Stimulated activated CD4-positive, alpha-beta T cell treated with anti-CD3 and anti-CD28 coated beads, Interleukin-15, amount 100 ng/mL, for 24 hours (primary cell): ENCODE measurements at regions not wholly inside any gene's neighbourhood (a gene's known extent, or its start where the extent isn't known, plus 50 kb on each side); places are given as distances from the start of the nearest gene placed in this dataset.

Experiments used
- DNase-seq: peaks from one replicate; pipeline ENCODE4 v3.0.0-alpha.2; 2020

DNA sequence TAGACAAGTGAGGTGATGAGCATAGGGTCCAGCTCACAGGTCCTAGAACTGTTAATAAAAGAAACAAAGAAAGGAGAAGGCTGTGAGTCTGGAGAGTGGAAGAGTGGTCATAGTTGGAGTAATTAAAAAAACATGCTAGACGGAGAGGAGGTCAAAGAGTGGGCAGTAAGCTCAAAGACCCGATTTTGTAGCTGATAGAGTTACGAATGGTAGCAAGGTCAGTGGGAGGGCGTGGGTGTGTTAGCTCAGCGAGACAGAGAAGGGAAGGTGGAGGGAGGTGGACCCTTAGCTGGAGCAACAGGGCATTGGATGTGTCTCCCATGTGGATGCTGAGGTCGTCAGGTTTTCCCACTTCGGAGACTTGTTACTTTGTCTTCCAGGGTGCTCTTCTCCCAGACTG, 431.7 kb downstream of the CDH26 start:
- no peak for DNase-seq

DNA sequence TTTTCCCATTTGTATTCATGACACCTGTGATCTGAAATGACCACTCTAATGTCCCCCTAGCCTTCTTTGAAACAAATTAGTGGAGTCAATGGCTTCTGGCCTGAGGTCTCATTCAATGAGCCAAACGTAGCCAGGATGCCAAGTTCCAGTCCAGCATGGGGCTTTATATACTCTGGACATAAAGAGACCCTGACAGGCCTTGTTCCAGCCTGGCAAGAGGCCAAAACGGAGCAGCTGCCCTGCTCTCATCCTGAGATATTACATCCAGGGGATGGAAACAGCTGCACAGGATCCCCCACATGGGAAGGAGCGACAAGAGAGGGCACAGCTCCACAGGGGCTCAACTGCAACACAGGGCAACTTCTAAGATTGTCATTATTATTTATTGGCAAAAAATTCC, 437.8 kb downstream of the CDH26 start:
- DNase-seq = no peak

- no peak for DNase-seq
Measured at GRCh38 chr20:60400567-60400966, 442.3 kb downstream of the CDH26 start.

DNA sequence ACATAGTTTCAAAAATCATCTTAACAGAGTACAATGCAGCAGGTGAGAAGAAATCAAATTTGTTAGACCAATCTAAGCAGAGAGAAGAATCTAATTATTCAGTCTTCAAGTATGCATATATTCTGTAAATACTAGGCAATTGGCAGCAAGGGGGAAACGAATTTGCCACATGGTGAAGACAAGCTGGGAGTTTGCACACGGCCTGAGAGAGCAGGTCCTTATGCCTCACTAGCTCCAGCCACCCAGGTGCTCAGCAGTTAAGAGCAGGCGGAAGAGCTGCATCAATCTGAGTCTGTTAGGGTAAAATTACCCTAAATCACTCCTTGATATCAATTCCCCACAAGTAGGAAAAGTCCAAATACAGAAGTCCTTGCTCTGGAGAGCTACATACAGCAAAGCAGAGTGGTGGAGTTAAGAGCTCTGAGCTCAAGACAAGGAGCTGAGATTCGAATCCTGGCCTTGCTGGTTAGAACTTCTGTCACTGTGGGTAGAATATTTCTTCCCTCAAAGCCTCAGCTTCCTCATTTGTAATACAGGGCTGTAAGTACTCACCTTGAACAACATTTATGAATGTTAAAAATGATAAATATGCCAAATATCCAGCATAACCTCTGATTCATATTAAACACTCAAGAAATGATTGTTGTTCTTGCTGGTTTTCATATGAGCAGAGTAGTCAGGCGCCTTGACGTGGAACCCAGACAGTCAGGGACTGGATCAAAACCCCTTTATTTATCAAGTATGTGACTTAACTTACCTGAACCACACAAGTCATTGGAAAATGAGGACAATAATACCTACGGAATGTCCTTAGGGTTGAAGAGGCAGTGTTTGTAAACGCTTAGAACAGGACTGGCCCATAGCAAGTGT, 444.2 kb downstream of the CDH26 start:
- no peak for DNase-seq

GRCh38 chr20:60403105-60403741, 445.0 kb downstream of the CDH26 start:
- peak; percentile 12 for DNase-seq

DNA sequence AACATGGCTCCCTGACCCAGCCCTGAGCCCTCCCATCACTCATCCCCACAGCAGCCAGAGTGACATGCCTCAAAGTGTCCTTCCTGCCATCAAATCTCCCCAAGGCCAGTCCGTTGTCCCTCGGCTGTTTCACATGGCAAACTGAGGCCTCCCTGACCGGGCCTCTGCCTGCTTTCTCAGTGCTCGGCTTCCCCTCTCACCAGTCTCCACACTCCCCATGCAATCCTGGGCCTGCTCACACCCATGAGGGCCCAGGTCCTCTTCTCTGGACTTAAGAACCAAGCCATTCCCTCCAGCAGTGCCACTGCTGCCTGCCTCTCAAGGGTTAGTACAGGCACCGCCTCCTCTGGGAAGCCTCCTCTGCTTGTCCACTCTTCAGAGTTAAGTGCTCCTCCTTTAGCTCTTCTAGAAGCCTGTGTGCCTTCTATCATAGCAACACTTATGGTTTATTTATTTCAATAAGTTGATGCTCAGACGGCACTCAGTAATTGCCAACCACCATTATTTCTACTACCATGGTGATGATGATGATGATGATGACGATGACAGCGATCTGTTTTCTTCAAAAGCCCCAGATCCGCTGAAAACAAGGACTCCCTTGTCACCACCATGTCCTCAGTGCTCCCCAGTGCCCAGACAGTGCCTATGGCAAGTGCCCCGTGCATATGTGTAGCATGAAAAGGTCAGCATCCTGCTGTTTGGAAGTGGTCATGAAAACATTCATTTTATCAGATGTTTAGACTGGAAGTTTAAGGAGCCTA, 449.0 kb downstream of the CDH26 start:
- no peak for DNase-seq

DNA sequence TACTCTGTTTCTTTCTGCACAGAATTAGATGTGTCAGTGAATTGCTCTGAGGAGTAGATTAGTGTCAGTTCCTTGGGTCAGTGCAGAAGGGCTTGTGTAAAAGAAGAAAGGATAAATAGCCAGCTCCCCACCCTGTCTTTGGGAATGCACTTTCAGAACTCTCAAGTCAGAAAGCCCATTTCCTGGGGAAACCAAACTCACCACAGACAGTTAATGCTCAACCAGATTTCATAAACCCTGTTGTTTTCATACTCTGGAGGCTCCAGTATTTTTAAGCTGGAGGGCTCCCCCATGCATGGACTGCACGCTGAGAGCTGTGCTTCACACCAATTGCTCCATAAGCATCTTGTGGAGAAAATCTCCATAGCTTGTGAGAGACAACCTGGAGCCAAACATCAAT, 449.7 kb downstream of the CDH26 start:
- DNase-seq = no peak

- DNase-seq = no peak
Measured at GRCh38 chr20:60408435-60408834, 450.2 kb downstream of the CDH26 start.

GRCh38 chr20:60410618-60411264, 452.5 kb downstream of the CDH26 start:
- no peak for DNase-seq

DNA sequence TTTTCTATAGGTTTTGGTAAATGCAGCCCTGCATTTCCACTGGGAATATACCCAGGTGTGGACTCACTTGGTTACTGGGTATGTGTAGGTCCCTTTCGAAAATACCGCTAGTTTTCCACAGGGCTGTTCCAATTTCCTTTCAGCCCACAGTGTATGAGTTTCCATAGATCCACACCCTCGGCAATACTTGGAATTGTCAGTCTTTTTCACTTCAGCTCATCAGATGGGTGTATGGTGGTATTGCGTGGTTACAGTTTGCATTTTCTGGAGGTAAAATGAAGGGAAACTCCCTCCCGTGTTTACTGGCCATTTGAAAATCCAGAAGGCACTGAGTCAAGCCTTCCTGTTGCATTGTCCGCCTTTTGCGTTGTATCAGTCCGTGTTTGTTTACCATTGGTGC, 453.6 kb downstream of the CDH26 start:
- no peak for DNase-seq

DNA sequence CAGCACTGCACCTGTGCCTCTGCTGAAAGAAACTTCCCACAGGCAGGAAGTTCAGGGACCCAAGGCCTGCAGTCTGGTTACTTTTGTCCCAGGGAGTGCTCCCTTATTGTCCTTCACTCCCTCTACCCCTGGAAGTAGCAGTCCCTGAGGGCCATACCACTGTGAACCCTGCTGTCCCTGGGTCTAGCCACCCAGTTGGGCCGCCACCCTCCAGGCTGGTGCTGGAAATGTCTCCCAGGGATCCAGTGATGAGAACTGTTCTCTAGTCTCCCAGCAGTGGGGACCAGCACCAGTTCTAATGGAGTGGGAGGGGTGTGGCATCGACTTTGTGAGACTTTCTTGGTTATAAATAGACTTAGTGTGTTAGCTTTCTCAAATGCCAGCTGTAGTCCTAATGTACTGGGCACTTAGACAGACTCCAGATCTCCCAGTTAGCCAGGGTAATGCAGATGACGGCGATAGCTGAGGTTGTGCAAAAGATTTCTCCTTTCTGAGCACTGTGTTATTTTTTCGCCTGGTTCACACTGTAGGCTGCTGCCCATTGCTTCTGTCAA, 462.5 kb downstream of the CDH26 start:
- DNase-seq = no peak

DNA sequence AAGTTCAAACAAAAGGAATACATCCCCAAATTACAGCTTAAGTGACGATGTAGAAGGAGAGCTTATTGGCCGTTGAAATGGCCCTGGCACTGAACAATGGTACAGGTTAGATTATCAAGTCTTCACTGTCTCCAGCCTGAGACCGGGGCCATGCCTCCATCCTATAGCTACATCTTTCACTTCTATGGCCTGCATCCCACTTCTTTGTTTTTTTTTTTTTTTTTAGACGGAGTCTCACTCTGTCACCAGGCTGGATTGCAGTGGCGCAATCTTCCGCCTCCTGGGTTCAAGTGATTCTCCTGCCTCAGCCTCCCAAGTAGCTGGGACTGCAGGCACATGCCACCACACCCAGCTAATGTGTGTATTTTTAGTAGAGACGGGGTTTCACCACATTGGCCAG, 464.6 kb downstream of the CDH26 start:
- DNase-seq = no peak

DNA sequence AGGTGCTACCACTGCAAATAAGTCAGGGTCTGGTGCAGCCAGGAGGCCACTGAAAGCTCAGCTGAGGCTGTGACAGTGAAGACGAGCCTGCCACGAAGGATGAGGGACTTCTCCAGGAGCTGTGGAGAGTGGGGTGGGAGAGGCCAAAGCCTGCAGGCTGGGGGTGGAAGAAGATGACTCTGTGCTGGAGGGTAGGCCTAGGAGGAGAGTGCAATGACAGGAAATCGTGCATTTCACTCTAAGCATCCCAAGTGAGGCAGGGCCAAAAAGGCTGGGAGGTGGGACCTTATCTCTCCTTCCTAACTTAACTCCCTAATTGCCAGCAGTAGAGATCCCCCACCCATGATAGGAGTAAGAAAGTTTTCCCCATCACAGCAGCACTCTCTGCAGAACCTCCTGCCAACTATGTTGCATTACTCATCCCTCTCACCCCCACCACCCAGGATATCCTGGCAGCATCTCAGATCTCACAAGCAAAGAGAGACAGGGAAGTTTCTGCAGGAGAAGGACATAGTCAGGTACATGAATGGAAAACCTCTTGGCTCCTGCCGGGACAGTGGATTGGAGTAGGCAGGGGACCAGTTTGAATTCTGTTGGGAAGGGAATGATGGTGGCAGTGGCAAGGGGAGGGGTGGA, 466.2 kb downstream of the CDH26 start:
- no peak for DNase-seq

DNA sequence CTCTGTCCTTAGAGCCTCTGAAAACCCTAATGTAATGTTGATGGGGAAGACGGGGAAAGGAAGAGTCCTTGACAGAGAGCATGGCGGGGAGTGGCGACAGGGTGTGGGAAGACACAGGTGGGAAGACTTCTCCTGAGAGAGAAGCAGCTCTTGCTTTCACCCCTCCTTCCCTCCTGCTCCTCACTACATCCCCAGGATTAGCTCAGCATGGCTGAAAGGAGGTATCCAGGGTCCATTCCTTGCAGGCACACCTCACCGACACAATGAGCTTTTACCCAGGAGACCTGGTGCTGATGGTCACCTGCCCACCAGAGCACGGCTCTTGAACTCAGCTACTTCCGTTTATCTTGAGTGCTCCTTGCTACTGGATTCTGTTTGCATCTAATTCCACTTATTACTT, 469.3 kb downstream of the CDH26 start:
- DNase-seq = no peak

GRCh38 chr20:60428651-60429050, 470.4 kb downstream of the CDH26 start:
- no peak for DNase-seq

DNA sequence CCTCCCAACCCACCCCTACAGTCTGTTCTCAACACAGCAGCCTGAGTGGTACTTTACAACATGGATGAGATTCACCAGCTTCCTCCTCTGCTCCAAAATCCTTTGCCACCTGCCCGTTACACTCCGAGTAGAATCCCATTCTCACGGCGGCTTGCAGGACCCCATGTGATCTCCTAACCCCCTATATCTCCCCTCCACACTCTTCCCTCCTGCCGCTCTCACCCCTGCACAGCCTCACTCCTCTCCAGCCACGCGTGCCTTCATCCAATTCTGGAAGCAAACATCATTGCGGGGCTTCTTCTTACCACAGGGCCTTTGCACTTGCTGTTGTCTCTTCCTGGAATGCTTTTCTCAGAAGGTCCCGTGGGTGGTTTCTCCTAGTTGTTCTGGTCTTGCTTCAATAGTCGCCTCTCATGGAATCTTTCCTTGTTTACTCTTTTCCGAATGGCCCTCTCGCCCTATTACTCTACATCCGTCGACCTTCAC, 472.3 kb downstream of the CDH26 start:
- no peak for DNase-seq

GRCh38 chr20:60431349-60431748, 473.1 kb downstream of the CDH26 start:
- DNase-seq = no peak

DNA sequence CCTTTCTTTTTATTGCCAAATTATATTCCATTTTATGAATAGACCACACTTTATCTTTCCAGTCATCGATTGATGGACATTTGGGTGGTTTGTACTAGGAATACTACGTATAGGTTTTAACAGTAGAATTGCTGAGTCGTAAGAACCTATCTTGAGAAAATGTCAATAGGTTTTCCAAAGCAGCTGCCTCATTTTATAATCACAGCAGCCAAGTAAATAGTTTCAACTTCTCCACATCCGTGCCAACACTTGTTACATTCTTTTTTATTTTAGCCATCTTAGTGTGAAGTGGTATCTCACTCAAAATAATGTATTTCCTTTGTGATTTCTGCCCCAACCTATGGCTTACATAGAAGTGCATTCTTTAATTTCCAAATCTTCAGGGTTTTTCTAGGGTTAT, 479.2 kb downstream of the CDH26 start:
- DNase-seq = no peak

- DNase-seq = no peak
Measured at GRCh38 chr20:60446267-60447111, 488.3 kb downstream of the CDH26 start.

GRCh38 chr20:60447703-60448102, 489.5 kb downstream of the CDH26 start:
- no peak for DNase-seq
